A549 (cell line): ENCODE measurements at regions not wholly inside any gene's neighbourhood (a gene's known extent, or its start where the extent isn't known, plus 50 kb on each side); places are given as distances from the start of the nearest gene placed in this dataset.
A peak's percentile ranks its signal among the peaks of the same experiment; 100 is the strongest.

Experiments
- ATAC-seq, 2 experiments: fragments of 200-7000 bp in 1 of 2; fragments of >200 bp in 1 of 2; cut with Nextera tagmentation in 1 of 2; cut with Tn5 transposase in 1 of 2; 3 replicates each; pipeline versions ENCODE4 v1.8.0 to v1.9.1; 2018 to 2020; ENCODE audit warnings: mild to moderate bottlenecking in 1 of 2, moderate library complexity in 1 of 2
- CTCF ChIA-PET: fragments of 300-600 bp; sonication (Branson Sonifier 250); formaldehyde crosslinking; extraction: SDS; loops from one replicate; lab custom pipeline; 2021; ENCODE audit warnings: antibody characterized with exemption, inconsistent platforms; lab: Yijun Ruan, JAX
- POLR2A ChIA-PET: fragments of 350-600 bp; formaldehyde crosslinking; extraction: SDS; loops from one replicate; lab custom pipeline; 2021; ENCODE audit warnings: antibody characterized with exemption, inconsistent platforms; lab: Yijun Ruan, JAX
- DNase-seq, 2 experiments: peaks; one replicate each; pipeline versions ENCODE4 v3.0.0 to v3.0.0-alpha.2; 2011 to 2016; ENCODE audit warnings: low read depth in 1 of 2, low spot score in 1 of 2
- FAIRE-seq: peaks from 2 replicates; lab custom pipeline; 2011; peaks lifted over from hg19 to GRCh38; lab: Jason Lieb, UNC
- H3K27ac ChIP-seq, 2 experiments: fragments of >200 bp; sonication (Bioruptor Twin); formaldehyde crosslinking; 3 replicates each; pipeline ENCODE4 v1.5.1; 2016 to 2017
- H3K4me1 ChIP-seq: fragments of >200 bp; sonication (Bioruptor Twin); formaldehyde crosslinking; 3 replicates; pipeline ENCODE4 v1.6.1; 2016
- H3K4me2 ChIP-seq: fragments of >200 bp; sonication (Bioruptor Twin); formaldehyde crosslinking; 3 replicates; pipeline ENCODE4 v1.6.1; 2016
- H3K4me3 ChIP-seq: fragments of >200 bp; sonication (Bioruptor Twin); formaldehyde crosslinking; 3 replicates; pipeline ENCODE4 v1.5.1; 2016
- H3K9me3 ChIP-seq: fragments of >200 bp; sonication (Bioruptor Twin); formaldehyde crosslinking; 3 replicates; pipeline ENCODE4 v1.6.1; 2016
- BCL3 ChIP-seq: fragments of >200 bp; sonication (Bioruptor Twin); formaldehyde crosslinking; IDR thresholded peaks from 3 replicates; pipeline ENCODE4 v1.6.1; 2016
- BHLHE40 ChIP-seq: IDR thresholded peaks from 2 replicates; pipeline ENCODE4 v1.6.1; 2012; ENCODE audit warnings: low read depth, low read length, inconsistent platforms
- CBX8 ChIP-seq: fragments of 200-600 bp; sonication (generic); IDR thresholded peaks from 2 replicates; pipeline ENCODE4 v1.6.1; 2016
- CHD4 ChIP-seq: fragments of 200-600 bp; sonication (generic); IDR thresholded peaks from 2 replicates; pipeline ENCODE4 v1.6.1; 2016; ENCODE audit warnings: antibody characterized with exemption, mild to moderate bottlenecking, borderline replicate concordance
- E2F6 ChIP-seq: IDR thresholded peaks from 2 replicates; pipeline ENCODE4 v1.6.1; 2012; ENCODE audit warnings: low read depth, borderline replicate concordance
- ESRRA ChIP-seq: fragments of 150-350 bp; IDR thresholded peaks from 2 replicates; pipeline ENCODE4 v1.6.1; 2014; ENCODE audit warnings: mild to moderate bottlenecking, low read length, borderline replicate concordance
- FOXS1 ChIP-seq: fragments of 250-450 bp; sonication (Bioruptor Pico); IDR thresholded peaks from 2 replicates; pipeline ENCODE4 v1.5.0; 2020; ENCODE audit warnings: mild to moderate bottlenecking, moderate library complexity
- JUN ChIP-seq, 2 experiments: fragments of >200 bp; sonication (Bioruptor Twin); formaldehyde crosslinking; IDR thresholded peaks; 2 replicates in 1 of 2; 3 replicates in 1 of 2; pipeline ENCODE4 v1.6.1; 2016 to 2017
- MAFK ChIP-seq: fragments of 450-650 bp; IDR thresholded peaks from 2 replicates; pipeline ENCODE4 v1.6.1; 2014; ENCODE audit not compliant: partially characterized antibody
- MAZ ChIP-seq: fragments of 150-350 bp; IDR thresholded peaks from 2 replicates; pipeline ENCODE4 v1.6.1; 2014; ENCODE audit warnings: antibody characterized with exemption, low read depth, low read length, borderline replicate concordance
- MYC ChIP-seq: IDR thresholded peaks from 2 replicates; pipeline ENCODE4 v1.6.1; 2012; ENCODE audit warnings: mild to moderate bottlenecking, inconsistent platforms, low read length, improper control_type of control experiment, borderline replicate concordance
- POLR2A ChIP-seq: IDR thresholded peaks from 2 replicates; pipeline ENCODE4 v1.6.1; 2012; ENCODE audit warnings: mild to moderate bottlenecking, low read length
- POLR2AphosphoS2 ChIP-seq: conservative IDR thresholded peaks from 2 replicates; pipeline ENCODE4 v1.6.1; 2012; ENCODE audit warnings: low read length, improper control_type of control experiment, inconsistent platforms
- TP53 ChIP-seq: fragments of 250-450 bp; sonication (Bioruptor Pico); IDR thresholded peaks from 2 replicates; pipeline ENCODE4 v1.5.0; 2021; ENCODE audit warnings: mild to moderate bottlenecking, moderate library complexity
- ZSCAN20 ChIP-seq: fragments of 250-450 bp; sonication (Bioruptor Pico); IDR thresholded peaks from 2 replicates; pipeline ENCODE4 v1.8.0; 2022; ENCODE audit warnings: mild to moderate bottlenecking, moderate library complexity
- WGBS: methylation state at CpG from one replicate; pipeline ENCODE4 v1.1.6; 2017; ENCODE audit errors: missing lambda C conversion rate; 5-methylcytosine and 5-hydroxymethylcytosine counted together
- TF ChIP-seq, protein P1 (sequence below): fragments of 200-600 bp; sonication (generic); IDR thresholded peaks from 2 replicates; pipeline ENCODE4 v1.6.1; 2016; ENCODE audit warnings: antibody characterized with exemption, mild to moderate bottlenecking, moderate library complexity

DNA sequence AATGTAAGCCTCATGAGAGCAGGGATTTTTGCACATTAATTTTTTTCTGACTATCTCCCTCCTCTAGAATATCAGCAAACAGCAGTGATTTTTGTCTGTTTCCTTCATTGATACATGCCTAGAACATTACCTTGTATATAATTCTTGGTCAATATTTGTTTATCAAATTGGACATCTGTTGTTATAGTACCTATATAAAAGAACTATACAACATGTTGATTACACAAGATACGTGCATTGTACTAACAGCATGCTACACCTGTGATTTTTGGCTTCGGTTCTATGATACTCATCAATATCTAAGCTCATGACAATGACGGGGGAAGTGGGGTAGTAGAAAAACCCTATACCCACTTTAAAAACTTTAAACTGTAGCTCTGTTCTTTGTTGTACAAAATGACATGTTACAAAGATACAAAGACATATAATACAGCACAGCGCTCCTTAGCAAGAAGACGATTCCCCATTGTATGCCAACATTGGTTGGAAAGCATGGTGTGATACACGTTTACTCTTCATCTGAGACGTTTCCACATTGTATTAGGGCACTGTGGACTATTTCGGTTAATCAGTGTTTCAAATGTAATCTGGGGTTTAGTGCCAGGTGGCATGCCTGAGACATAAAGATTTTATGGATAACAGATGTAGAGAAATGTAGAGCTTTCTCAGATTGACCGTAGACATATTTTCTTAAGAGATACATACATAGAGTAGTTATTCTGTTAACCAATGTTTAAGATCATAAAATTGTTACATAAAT lies 70.5 kb upstream of the FOXP2 start:
- no peak for TF ChIP-seq MAFK
- no peak for TF ChIP-seq MAZ
- TF ChIP-seq, protein P1, sequence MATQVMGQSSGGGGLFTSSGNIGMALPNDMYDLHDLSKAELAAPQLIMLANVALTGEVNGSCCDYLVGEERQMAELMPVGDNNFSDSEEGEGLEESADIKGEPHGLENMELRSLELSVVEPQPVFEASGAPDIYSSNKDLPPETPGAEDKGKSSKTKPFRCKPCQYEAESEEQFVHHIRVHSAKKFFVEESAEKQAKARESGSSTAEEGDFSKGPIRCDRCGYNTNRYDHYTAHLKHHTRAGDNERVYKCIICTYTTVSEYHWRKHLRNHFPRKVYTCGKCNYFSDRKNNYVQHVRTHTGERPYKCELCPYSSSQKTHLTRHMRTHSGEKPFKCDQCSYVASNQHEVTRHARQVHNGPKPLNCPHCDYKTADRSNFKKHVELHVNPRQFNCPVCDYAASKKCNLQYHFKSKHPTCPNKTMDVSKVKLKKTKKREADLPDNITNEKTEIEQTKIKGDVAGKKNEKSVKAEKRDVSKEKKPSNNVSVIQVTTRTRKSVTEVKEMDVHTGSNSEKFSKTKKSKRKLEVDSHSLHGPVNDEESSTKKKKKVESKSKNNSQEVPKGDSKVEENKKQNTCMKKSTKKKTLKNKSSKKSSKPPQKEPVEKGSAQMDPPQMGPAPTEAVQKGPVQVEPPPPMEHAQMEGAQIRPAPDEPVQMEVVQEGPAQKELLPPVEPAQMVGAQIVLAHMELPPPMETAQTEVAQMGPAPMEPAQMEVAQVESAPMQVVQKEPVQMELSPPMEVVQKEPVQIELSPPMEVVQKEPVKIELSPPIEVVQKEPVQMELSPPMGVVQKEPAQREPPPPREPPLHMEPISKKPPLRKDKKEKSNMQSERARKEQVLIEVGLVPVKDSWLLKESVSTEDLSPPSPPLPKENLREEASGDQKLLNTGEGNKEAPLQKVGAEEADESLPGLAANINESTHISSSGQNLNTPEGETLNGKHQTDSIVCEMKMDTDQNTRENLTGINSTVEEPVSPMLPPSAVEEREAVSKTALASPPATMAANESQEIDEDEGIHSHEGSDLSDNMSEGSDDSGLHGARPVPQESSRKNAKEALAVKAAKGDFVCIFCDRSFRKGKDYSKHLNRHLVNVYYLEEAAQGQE, result no peak
- no peak for TF ChIP-seq TP53 (CRISPR knock-in tag)
- TF ChIP-seq FOXS1 (CRISPR knock-in tag), result no peak
- no peak for TF ChIP-seq E2F6
- TF ChIP-seq POLR2AphosphoS2, result no peak
- TF ChIP-seq MYC, result no peak
- H3K9me3 ChIP-seq, result no peaks in the 10 kb centered on the region
- ATAC-seq (no peak), DNase-seq (no peak), FAIRE-seq (no peak)
- no peaks in the 10 kb centered on the region for H3K4me1 ChIP-seq
- WGBS, result 38% methylated on average over 9 of the region's 9 CpGs
- no peak overlapping the region for H3K4me3 ChIP-seq
- no peak overlapping the region for H3K4me2 ChIP-seq
- H3K27ac ChIP-seq, result no peak overlapping the region
- CTCF ChIA-PET, result no interaction called here
- POLR2A ChIA-PET, result no interaction called here

- no peak for ATAC-seq
- 4% methylated on average over 1 of the region's 1 CpG for WGBS
- no peak for TF ChIP-seq ZSCAN20 (CRISPR knock-in tag)
- TF ChIP-seq MAFK, result peak; percentile 67
- no peak for TF ChIP-seq BHLHE40
- Histone ChIP-seq H3K4me3 (no peak overlapping the region), H3K4me2 (no peak overlapping the region), H3K9me3 (no peaks in the 10 kb centered on the region), H3K27ac (no peak overlapping the region), H3K4me1 (no peaks in the 10 kb centered on the region)
- no peak for DNase-seq
- CTCF ChIA-PET, result interaction anchor here (0.6 kb wide), 1 partner anchor 66 kb away, joined by 3 read pairs; no protein-coding TSS in a partner anchor
- no peak for FAIRE-seq
- POLR2A ChIA-PET, result no interaction called here
Measured at GRCh38 chr7:114342431-114343179, 72.0 kb upstream of the FOXP2 start.

DNA sequence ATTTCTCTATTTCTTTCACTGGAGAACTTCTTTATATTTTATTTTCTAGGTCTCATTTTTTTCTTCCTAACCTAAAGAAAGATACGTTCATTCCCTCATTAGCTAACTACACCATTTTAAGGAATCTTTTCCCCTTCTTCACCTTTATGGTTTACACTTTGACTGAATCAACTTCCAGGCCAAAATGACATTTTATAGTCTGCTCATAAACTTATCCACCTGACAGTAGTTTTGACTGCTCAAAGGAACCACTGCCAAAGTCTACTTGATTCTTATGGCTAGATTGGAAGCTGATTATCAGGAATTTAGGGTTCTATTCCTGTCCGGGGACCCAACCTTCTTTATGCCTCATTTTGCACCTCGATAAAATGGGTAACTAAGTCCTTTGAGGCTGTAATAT lies 73.0 kb upstream of the FOXP2 start:
- no peak for DNase-seq
- 13% methylated on average over 3 of the region's 3 CpGs for WGBS
- no peak overlapping the region for H3K4me3 ChIP-seq
- no peak overlapping the region for H3K27ac ChIP-seq
- H3K9me3 ChIP-seq, result no peaks in the 10 kb centered on the region
- CTCF ChIA-PET, result interaction anchor here (0.6 kb wide), 1 partner anchor 65 kb away, joined by 3 read pairs; no protein-coding TSS in a partner anchor
- ATAC-seq, result no peak
- no peaks in the 10 kb centered on the region for H3K4me1 ChIP-seq
- no peak for FAIRE-seq
- no peak overlapping the region for H3K4me2 ChIP-seq
- no peak for TF ChIP-seq POLR2A
- no peak for TF ChIP-seq BCL3
- no peak for TF ChIP-seq POLR2AphosphoS2
- no peak for TF ChIP-seq CHD4
- TF ChIP-seq ESRRA, result no peak
- no peak for TF ChIP-seq JUN (IDR thresholded peaks at IDR 0.05)
- TF ChIP-seq CBX8, result no peak
- POLR2A ChIA-PET, result no interaction called here
